ENCODE measurements at regions not wholly inside any gene's neighbourhood (a gene's known extent, or its start where the extent isn't known, plus 50 kb on each side); places are given as distances from the start of the nearest gene placed in this dataset.

GRCh38 chr1:112265931-112266330 lies 130.1 kb upstream of the CTTNBP2NL start:
- DNase-seq, result no peak
- no peak for ATAC-seq

GRCh38 chr1:112267206-112267605 lies 128.8 kb upstream of the CTTNBP2NL start:
- no peak for ATAC-seq
- no peak for DNase-seq

- ATAC-seq (no peak), DNase-seq (no peak)
Observed at GRCh38 chr1:112267929-112268328, 128.1 kb upstream of the CTTNBP2NL start.

- no peak for ATAC-seq
- DNase-seq, result no peak
Observed at GRCh38 chr1:112268408-112268807, 127.6 kb upstream of the CTTNBP2NL start.

GRCh38 chr1:112271270-112271669 lies 124.7 kb upstream of the CTTNBP2NL start:
- ATAC-seq, result no peak

GRCh38 chr1:112272101-112272772 lies 123.8 kb upstream of the CTTNBP2NL start:
- DNase-seq (no peak), ATAC-seq (no peak)

More at GRCh38 chr1:112271270-112271669, 124.7 kb upstream of the CTTNBP2NL start:
- DNase-seq, result no peak

- DNase-seq (no peak), ATAC-seq (no peak)
Observed at GRCh38 chr1:112284796-112285195, 111.2 kb upstream of the CTTNBP2NL start.

- DNase-seq (no peak), ATAC-seq (no peak)
Observed at GRCh38 chr1:112285316-112285715, 110.7 kb upstream of the CTTNBP2NL start.

GRCh38 chr1:112285746-112286145 lies 110.3 kb upstream of the CTTNBP2NL start:
- DNase-seq (no peak), ATAC-seq (no peak)

- ATAC-seq (no peak), DNase-seq (peak; percentile 6)
Observed at GRCh38 chr1:112296908-112297307, 99.1 kb upstream of the CTTNBP2NL start.

- ATAC-seq (no peak), DNase-seq (no peak)
Observed at GRCh38 chr1:112297536-112297935, 98.5 kb upstream of the CTTNBP2NL start.

GRCh38 chr1:112298558-112298957 lies 97.5 kb upstream of the CTTNBP2NL start:
- ATAC-seq, result no peak
- peak; percentile 34 for DNase-seq

GRCh38 chr1:112304126-112304525 lies 91.9 kb upstream of the CTTNBP2NL start:
- no peak for DNase-seq

GRCh38 chr1:112304612-112305011 lies 91.4 kb upstream of the CTTNBP2NL start:
- DNase-seq, result no peak
- no peak for ATAC-seq

More at GRCh38 chr1:112304126-112304525, 91.9 kb upstream of the CTTNBP2NL start:
- ATAC-seq, result no peak

- no peak for ATAC-seq
Observed at GRCh38 chr1:112307930-112308591, 88.0 kb upstream of the CTTNBP2NL start.

GRCh38 chr1:112308716-112309115 lies 87.3 kb upstream of the CTTNBP2NL start:
- ATAC-seq (no peak), DNase-seq (no peak)

More at GRCh38 chr1:112307930-112308591, 88.0 kb upstream of the CTTNBP2NL start:
- DNase-seq, result no peak

GRCh38 chr1:112309499-112309898 lies 86.5 kb upstream of the CTTNBP2NL start:
- no peak for ATAC-seq

GRCh38 chr1:112312315-112312714 lies 83.7 kb upstream of the CTTNBP2NL start:
- ATAC-seq, result no peak
- no peak for DNase-seq

More at GRCh38 chr1:112309499-112309898, 86.5 kb upstream of the CTTNBP2NL start:
- DNase-seq, result no peak

GRCh38 chr1:112312879-112313278 lies 83.1 kb upstream of the CTTNBP2NL start:
- ATAC-seq, result no peak
- no peak for DNase-seq

GRCh38 chr1:112316254-112316913 lies 79.6 kb upstream of the CTTNBP2NL start:
- DNase-seq (no peak), ATAC-seq (no peak)

GRCh38 chr1:112317140-112317539 lies 78.9 kb upstream of the CTTNBP2NL start:
- ATAC-seq (no peak), DNase-seq (no peak)

GRCh38 chr1:112317611-112318062 lies 78.4 kb upstream of the CTTNBP2NL start:
- no peak for DNase-seq
- ATAC-seq, result no peak

- DNase-seq (no peak), ATAC-seq (no peak)
Observed at GRCh38 chr1:112318263-112318662, 77.8 kb upstream of the CTTNBP2NL start.
